ENCODE measurements at regions not wholly inside any gene's neighbourhood (a gene's known extent, or its start where the extent isn't known, plus 50 kb on each side); places are given as distances from the start of the nearest gene placed in this dataset.

DNA sequence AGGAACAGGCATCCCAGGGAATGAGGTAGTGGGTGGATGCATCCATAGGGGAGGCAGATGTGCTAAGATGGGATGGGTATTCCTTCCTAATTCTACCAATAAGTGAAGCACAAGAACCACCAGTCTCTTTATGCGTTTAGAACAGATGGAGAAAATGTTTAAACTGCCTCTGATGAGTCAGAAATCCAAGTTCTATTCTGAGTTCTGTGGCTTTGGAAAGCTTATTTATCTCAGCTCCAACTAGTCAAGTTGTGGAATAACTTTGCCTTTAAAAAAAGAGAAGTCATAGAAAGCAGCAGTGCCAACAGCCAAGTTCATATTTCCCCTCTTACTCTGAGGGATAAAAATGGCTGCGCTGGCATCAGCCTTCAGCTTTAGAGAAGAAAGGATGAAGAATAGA lies 761.7 kb downstream of the IGSF11 start:
- TF ChIP-seq, protein P1, sequence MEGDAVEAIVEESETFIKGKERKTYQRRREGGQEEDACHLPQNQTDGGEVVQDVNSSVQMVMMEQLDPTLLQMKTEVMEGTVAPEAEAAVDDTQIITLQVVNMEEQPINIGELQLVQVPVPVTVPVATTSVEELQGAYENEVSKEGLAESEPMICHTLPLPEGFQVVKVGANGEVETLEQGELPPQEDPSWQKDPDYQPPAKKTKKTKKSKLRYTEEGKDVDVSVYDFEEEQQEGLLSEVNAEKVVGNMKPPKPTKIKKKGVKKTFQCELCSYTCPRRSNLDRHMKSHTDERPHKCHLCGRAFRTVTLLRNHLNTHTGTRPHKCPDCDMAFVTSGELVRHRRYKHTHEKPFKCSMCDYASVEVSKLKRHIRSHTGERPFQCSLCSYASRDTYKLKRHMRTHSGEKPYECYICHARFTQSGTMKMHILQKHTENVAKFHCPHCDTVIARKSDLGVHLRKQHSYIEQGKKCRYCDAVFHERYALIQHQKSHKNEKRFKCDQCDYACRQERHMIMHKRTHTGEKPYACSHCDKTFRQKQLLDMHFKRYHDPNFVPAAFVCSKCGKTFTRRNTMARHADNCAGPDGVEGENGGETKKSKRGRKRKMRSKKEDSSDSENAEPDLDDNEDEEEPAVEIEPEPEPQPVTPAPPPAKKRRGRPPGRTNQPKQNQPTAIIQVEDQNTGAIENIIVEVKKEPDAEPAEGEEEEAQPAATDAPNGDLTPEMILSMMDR (IDR thresholded peaks at IDR 0.05) = no peak

DNA sequence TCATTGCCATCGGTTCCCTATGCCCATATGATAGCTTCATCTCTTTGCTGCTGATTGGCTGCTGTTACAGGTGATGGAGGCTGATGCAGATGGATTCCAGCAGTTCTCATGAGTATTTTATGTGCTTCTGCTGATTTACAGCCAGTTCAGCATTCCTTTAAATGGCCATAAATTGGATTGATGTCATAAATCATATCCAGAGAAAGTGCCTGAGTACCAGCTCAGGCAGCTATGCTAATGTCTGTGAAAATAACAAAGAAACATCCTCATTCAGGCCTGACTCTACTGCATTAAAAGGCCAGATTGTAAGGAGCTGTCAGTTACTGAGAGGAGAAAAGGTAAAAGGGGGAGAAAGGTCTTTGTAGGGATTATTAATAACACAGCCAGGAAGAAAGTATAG lies 756.8 kb downstream of the IGSF11 start:
- TF ChIP-seq, protein P1 (IDR thresholded peaks at IDR 0.05) = no peak

DNA sequence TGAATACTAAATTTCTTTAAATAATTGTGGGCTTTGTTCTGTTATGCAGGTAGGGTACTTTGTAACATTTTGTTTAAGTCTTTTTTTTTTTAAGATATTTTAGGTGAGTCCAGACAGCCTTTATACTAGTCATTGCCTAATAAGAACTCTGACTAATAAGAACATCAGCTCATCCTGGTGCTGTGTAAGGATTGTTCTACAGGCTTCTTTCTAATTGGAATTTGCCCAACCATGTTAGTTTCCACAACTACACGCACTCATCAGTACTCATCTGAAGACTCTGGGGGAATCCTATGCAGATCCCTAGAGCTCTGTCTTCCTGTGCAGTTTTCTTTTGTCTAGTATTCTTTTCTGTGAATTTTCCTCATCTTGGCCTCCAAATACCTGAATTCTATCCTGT lies 741.8 kb downstream of the IGSF11 start:
- TF ChIP-seq, protein P1 (IDR thresholded peaks at IDR 0.05) = no peak

DNA sequence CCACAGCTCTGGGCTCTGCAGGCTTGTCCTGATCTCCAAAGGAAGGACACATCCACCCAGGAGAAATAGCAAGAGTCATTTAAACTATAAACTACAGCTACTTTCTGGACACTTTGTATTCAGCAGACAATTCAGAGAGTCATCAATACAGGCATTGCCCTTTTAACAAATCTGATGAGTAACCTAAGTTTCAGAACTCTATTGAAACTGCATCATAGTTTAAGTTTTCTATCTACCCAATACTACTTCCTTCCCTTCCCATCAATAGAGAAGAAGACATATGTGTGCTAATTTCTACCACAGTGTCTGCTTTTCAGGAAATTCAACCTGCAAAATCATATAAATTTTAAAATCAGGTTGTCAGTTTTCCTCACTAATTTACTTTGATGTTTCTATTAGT lies 736.5 kb downstream of the IGSF11 start:
- TF ChIP-seq, protein P1 (IDR thresholded peaks at IDR 0.05) = no peak

DNA sequence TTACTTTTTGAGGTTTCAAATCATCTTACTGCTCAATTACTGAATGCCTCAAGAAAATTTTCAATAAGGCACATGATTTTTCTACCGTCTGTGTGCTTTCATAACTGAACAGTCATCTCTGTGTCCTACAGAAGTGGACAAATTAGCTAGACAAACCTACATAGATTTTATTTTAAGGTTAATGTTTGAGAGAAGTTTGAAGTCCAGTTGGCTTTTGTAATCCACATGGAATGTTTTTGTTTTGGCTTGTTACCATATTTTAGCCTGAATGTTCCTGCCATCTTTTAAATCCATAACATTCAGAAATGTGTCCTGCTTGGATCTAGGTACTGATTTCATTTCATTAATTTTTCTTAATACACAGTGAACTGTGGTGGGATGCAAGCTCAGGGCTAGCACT lies 730.1 kb downstream of the IGSF11 start:
- TF ChIP-seq, protein P1 (IDR thresholded peaks at IDR 0.05) = no peak

DNA sequence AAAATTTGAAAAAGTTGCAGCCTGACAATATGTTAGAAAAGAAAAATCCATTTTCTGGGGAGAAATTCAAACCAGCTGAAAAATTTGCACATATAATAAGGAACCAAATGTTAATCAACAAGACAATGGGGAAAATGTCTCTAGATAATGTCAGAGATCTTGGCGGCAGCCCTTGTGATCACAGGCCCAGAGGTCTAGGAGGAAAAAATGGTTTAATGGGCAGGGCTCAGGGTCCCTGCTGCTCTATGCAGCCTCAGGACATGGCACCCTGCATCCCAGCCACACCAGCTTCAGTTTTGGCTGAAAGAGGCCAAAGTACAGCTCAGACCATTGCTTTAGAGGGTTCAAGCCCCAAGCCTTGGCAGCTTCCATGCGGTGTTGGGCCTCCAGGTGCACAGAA lies 701.9 kb downstream of the IGSF11 start:
- TF ChIP-seq, protein P1 (IDR thresholded peaks at IDR 0.05) = no peak

DNA sequence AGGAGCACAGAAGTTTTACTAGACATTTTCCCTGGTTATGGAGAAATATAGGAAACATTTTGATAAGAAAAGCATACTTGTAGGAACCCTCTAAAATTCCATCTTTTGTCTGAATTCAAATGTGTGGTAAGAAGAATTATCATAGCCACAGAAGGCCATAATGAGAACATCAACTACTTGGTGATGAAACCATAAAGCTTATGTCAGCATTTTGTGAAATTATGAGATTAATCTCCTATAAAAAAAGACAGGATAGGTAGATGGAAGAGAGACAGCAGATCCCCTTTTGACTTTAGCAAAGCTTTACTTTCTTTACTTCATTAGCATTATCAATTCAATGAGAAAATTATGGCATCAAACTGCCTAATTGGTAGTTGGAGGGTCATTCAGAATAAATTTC lies 697.0 kb downstream of the IGSF11 start:
- TF ChIP-seq, protein P1 (IDR thresholded peaks at IDR 0.05) = no peak

DNA sequence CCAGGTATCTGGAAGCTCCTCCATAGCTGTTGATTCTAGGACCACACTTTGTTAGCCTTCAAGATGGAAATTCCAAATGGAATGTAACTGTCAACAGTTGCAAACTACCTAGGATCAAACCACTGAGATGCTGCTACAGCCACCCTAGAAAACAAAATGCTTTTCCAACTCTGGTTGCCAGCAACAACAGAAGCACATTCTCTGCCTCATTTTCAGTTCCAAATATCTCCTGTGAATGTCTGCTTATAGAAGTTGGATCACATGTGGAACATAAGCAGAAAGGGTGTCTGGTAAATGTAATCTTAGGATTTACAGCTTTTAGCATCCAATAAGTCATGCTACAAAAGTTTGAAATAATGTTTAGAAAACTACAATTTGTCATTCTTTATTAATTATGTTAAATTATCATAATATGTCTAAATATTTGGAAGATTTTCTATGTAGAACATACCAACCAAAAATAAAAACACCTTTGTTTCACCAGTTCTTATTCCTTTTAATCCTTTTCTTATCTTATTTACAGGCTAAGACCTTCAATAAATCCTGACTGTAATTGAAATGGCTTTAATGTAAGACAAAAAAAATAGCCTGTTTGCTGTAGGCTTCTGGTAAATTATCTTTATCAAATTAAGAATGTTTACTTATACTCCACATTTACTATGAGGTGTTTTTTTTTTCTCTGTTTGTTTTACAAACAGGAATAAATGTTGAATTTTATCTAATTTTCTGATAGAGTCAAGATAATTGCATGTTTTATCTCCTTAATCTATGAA lies 687.1 kb downstream of the IGSF11 start:
- TF ChIP-seq, protein P1 (IDR thresholded peaks at IDR 0.05) = no peak

All from LNCAP (cell line).